DOHH2 (cell line): ENCODE measurements at regions not wholly inside any gene's neighbourhood (a gene's known extent, or its start where the extent isn't known, plus 50 kb on each side); places are given as distances from the start of the nearest gene placed in this dataset.

Experiments used
- EZH2phosphoT487 ChIP-seq: fragments of 200-600 bp; sonication (generic); IDR thresholded peaks from 2 replicates; pipeline ENCODE4 v1.6.1; 2017; ENCODE audit warnings: borderline replicate concordance, mild to moderate bottlenecking, antibody characterized with exemption, low read length, moderate library complexity, mixed read lengths
- TF ChIP-seq, protein P1 (sequence below): fragments of 200-600 bp; sonication (generic); IDR thresholded peaks from one replicate; pipeline ENCODE4 v1.5.1; 2014; ENCODE audit warnings: antibody characterized with exemption, mild to moderate bottlenecking, low read depth, low read length; ENCODE audit not compliant: poor library complexity, severe bottlenecking

DNA sequence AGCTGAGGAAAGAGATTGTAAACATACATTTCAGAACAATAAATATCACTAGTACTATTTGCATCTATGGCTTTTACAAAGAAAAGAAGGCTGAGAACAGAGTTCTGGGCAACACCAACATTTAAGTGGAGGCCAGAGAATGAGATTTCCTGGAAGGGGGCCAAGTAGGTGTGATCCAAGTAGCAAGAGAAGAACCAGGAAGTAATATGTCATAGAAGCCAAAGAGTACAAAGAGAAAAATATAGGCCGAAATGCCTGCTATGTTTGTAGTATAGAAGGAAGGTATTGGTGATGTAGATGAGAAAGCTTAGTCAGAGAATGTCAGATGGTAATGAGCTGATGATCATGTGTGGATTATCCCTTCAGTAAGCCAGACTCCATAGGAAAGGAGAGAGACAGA is 94.5 kb downstream of the PERP start:
- TF ChIP-seq EZH2phosphoT487 = no peak
- TF ChIP-seq, protein P1, sequence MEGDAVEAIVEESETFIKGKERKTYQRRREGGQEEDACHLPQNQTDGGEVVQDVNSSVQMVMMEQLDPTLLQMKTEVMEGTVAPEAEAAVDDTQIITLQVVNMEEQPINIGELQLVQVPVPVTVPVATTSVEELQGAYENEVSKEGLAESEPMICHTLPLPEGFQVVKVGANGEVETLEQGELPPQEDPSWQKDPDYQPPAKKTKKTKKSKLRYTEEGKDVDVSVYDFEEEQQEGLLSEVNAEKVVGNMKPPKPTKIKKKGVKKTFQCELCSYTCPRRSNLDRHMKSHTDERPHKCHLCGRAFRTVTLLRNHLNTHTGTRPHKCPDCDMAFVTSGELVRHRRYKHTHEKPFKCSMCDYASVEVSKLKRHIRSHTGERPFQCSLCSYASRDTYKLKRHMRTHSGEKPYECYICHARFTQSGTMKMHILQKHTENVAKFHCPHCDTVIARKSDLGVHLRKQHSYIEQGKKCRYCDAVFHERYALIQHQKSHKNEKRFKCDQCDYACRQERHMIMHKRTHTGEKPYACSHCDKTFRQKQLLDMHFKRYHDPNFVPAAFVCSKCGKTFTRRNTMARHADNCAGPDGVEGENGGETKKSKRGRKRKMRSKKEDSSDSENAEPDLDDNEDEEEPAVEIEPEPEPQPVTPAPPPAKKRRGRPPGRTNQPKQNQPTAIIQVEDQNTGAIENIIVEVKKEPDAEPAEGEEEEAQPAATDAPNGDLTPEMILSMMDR = no peak
